Fibroblast of the aortic adventitia (primary cell): ENCODE measurements at regions not wholly inside any gene's neighbourhood (a gene's known extent, or its start where the extent isn't known, plus 50 kb on each side); places are given as distances from the start of the nearest gene placed in this dataset.

Experiments
- DNase-seq: peaks from one replicate; pipeline ENCODE4 v3.0.0-alpha.2; 2010; ENCODE audit warnings: low read depth
- H3K4me3 ChIP-seq: 2 replicates; pipeline ENCODE4 v1.5.1; 2011; ENCODE audit warnings: low read depth, mild to moderate bottlenecking, control low read depth, low read length, moderate library complexity
- CTCF ChIP-seq: IDR thresholded peaks from 2 replicates; pipeline ENCODE4 v1.5.1; 2011; ENCODE audit warnings: mild to moderate bottlenecking, low read length, control low read depth, inconsistent platforms; ENCODE audit not compliant: insufficient read depth

DNA sequence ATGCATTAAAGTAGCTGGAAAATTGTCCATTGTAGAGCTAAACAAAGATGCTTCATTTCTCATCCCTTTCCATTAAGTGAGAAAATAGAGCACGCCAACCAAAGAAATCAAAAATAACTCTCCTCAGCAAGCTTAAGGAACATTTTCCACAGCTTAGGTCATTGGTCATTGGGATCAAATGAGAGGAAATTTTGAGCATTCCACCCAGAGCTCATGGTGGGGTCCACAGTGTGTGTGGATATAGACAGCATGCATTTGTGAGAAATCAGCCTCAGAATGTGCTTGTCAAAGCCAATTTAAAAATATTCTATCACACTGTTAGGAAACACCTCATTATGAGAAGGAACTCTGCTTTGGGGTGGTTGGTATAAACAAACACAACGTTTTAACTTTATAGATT lies 97.2 kb downstream of the HDGFL1 start:
- DNase-seq: no peak
- H3K4me3 ChIP-seq: no peak overlapping the region
- TF ChIP-seq CTCF: no peak

DNA sequence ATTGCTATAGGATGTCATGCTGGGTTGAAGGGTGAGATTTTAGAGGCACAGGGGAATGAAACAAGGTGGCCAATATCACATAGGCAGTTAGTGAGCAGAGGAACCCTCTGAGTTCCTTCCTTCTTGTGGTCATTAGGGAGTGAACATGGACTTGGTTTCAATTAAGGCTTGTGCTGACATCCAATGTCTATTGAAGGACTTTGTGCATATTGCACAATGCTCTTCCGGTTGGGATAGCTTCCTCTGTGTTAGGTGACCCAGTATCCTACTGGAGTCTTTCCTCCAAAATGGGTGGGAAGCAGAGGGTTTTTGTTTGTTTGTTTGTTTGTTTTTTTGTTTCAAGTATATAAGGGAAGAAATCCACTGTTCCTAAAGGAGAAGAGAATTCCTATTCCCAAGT lies 98.5 kb downstream of the HDGFL1 start:
- no peak for TF ChIP-seq CTCF
- no peak for DNase-seq

GRCh38 chr6:22668307-22668706 lies 98.9 kb downstream of the HDGFL1 start:
- no peak for TF ChIP-seq CTCF
- no peak overlapping the region for H3K4me3 ChIP-seq
- DNase-seq: peak; percentile 52

More for the DNA sequence above, 98.5 kb downstream of the HDGFL1 start:
- H3K4me3 ChIP-seq: no peak overlapping the region

GRCh38 chr6:22668717-22669116 lies 99.4 kb downstream of the HDGFL1 start:
- no peak overlapping the region for H3K4me3 ChIP-seq
- no peak for TF ChIP-seq CTCF
- no peak for DNase-seq

DNA sequence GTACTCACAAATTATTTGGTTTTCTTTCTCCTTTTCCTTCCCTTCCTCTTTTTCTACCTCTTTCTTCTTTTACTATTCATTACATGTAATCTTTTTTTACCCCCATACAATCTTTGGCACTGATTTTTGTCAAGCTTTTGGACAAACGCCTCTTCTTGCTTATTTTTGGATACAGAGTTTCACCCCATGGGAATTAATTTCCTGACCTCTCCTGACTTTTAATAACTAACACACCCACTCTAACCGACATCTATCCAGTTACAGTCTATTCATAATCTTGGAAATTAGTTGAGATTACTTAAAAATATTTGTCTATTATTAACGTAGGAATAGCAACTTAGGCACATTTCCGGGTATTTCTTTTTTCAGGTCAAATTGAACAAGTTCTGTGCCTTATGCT lies 101.2 kb downstream of the HDGFL1 start:
- no peak for TF ChIP-seq CTCF
- H3K4me3 ChIP-seq: no peak overlapping the region
- no peak for DNase-seq

DNA sequence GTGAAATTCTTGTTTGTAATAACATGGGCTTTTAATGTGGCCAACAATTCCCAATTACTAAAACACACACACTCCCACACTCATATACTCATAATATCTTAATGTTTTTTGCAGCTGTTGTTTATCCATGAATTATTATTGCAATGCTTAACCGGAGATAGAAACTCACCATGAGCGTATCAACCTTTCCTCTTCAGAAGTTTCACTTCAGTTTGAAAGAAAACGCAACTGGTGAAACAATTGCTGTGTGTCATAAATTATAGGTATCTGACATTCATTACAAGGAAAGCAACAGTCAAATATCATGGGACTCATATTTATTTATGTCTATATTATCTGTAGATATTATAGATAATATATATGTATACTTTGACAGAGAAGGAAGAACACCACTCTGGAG lies 104.1 kb downstream of the HDGFL1 start:
- H3K4me3 ChIP-seq: no peak overlapping the region
- DNase-seq: no peak
- no peak for TF ChIP-seq CTCF

- no peak for DNase-seq
- TF ChIP-seq CTCF: no peak
- no peak overlapping the region for H3K4me3 ChIP-seq
These were observed 111.6 kb downstream of the HDGFL1 start for GRCh38 chr6:22680950-22681349.
